Fibroblast of the conjunctiva (primary cell): ENCODE measurements at regions not wholly inside any gene's neighbourhood (a gene's known extent, or its start where the extent isn't known, plus 50 kb on each side); places are given as distances from the start of the nearest gene placed in this dataset.

Experiments
- DNase-seq: peaks from one replicate; pipeline ENCODE4 v3.0.0-alpha.2; 2010; ENCODE audit warnings: low read depth

- DNase-seq = no peak
Measured at GRCh38 chr2:12286347-12286746, 430.4 kb upstream of the TRIB2 start.

DNA sequence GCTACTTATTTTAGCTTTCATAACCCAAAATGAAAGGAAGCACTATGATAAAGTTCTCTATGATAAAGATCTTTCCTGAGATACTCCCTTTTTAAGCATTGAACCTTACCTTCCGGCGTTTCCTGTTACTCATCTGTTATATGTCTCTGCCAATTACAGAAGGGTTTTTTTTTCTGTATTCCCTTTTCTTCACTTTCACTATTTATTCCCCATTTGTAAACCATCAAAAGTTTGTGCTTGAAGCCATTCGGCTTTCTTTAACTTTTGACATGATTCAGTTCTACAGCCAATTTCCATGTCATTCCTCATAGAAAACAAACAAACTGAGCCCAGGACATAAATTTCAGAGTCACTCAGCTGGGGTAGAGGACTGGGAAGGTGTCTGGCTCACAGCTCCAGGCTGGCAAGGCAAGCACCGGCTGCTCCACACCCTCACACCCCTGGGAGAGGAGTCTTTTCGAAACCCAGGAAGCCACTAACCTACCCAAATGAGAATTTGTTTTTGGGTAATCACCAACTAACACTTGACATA is 429.4 kb upstream of the TRIB2 start:
- DNase-seq = no peak

- DNase-seq = no peak
Measured at GRCh38 chr2:12288048-12288447, 428.7 kb upstream of the TRIB2 start.

- DNase-seq = no peak
Measured at GRCh38 chr2:12289120-12289802, 427.5 kb upstream of the TRIB2 start.

DNA sequence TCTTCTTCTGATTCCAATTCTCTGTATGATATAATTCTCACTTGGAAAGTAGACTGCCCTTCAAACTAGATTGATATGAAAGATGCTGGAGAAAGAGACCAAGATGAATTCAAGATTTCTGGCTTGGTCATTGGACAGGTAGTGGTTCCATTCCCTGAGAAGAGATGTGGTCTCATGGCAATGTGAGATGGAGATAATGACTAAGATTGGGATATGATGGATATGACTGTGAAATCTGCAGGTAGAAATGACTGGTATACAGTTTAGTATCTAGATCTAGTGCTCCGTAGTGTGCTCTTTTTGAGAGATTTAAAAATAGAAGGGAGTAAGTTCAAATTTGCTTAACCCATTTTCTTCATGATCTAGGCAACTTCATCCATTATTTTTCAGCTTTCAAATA is 425.4 kb upstream of the TRIB2 start:
- no peak for DNase-seq

- no peak for DNase-seq
Measured at GRCh38 chr2:12293874-12294273, 422.9 kb upstream of the TRIB2 start.

DNA sequence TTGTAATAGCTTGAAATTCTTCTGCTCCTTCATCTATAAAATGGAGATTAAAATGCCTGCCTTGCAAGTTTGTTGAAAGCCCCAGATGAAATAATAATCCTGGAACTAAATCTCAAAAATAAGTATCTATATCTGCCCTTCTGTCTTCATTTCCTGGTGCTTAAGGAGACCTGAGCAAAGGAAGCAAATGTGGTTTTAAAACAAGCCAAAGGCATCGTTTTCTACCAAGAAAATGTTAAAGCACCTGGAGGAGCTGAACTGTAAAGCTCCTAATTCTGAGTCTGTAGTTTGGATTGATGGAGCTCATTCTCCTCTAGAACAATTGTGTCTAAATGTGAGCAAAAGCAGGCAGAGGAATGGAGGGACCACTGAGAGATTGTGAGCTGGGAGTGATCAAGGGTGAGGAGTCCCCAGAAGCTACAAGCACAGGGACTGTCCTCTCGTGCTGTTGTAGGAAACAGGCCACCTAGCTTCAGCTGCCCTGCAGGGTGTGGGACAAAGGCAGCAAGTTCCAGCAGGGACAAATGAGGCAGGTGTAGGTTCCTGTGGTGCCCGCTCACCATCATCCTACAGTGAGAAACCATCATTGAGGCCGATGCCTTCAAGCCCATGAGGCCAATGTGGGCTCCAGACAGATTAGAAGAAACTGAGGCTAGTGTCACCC is 420.7 kb upstream of the TRIB2 start:
- no peak for DNase-seq

- DNase-seq = no peak
Measured at GRCh38 chr2:12296915-12297314, 419.8 kb upstream of the TRIB2 start.

- DNase-seq = no peak
Measured at GRCh38 chr2:12298352-12298751, 418.4 kb upstream of the TRIB2 start.

DNA sequence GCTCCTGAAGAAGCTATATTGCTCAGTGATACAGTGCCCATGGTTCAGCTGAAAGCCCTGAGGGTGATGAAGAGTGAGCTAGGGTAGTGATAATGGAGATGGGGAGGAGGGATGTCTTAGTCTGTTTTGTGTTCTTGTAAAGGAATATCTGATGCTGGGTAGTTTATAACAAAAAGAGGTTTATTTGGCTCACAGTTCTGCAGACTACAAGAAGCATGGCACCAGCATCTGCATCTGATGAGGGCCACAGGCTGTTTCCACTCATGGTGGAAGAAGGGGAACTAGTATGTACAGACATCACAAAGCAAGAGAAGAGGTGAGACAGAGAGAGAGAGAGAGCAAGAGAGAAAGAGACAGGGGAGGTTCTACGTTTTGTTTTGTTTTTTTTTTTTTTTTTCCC is 417.3 kb upstream of the TRIB2 start:
- DNase-seq = no peak

DNA sequence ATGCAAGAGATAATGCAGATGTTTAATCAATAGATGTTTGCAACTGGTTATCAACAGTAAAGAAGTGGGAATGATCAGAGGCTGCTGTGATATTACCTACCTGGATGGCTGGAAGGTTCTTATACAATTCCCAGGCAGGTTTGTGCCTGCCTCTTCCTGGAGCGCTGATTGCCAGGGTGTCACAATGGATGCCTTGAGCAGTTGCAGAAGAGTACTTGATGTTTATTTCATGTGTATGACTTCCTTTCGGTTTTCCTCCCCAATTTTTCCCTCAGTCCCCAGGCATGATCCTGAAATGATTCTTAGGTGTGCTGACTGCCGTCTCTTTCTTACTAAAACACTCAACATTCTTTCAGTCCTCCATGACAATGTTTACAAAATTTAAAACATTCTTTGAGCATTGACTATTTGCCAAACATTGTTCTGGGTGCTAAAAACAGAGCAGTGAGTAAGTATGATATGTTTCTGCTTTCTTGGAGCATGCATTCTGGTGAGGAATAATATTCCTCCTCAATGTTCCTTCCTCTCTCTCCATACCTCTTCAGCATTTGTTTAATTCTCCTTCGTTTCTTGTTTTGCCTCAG is 416.6 kb upstream of the TRIB2 start:
- no peak for DNase-seq

- no peak for DNase-seq
Measured at GRCh38 chr2:12300927-12301326, 415.8 kb upstream of the TRIB2 start.

GRCh38 chr2:12302140-12302539 is 414.6 kb upstream of the TRIB2 start:
- no peak for DNase-seq

DNA sequence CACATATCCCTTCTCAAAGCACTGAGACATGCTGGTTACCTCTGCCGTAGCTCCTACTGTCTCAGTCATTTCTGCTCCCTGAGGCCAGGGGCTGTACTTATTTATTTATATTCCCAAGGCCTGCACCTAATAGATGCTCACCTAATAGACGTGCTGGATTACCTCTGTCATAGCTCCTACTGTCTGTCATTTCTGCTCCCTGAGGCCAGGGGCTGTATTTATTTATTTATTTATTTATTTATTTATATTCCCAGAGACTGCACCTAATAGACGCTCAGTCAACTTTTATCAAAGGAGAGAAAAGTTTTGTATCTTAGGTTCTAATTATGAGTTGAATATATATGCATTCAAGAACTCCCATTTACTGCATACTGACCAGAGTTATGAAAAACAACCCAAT is 414.0 kb upstream of the TRIB2 start:
- no peak for DNase-seq

GRCh38 chr2:12303181-12304030 is 413.3 kb upstream of the TRIB2 start:
- peak; percentile 89 for DNase-seq

DNA sequence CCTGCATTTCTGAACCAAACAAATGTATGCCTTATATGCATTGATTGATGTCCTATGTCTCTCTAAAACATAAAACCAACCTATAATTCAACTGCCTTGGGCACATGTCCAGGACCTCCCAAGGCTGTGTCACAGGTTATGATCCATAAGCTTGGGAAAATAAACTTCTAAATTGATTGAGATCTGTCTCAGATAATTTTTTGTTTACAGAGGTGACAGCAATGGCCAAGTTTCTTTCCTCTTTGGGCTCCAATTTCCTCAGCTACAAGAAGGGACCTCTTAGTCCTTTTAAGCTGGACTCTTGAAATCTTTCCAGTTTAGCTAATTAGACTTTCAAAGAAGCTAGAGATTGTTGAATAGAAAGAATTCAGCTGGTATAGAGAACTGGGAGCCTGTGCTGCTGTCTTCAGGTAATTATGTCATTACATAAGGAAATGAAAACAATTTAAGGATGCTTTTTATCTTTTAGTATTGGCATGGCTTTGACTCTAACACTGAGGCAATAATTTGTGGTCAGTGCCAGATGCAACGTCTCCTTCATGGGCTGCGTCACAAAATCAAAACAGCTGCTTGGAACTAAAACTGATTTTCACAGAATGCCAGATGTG is 412.1 kb upstream of the TRIB2 start:
- peak; percentile 47 for DNase-seq

DNA sequence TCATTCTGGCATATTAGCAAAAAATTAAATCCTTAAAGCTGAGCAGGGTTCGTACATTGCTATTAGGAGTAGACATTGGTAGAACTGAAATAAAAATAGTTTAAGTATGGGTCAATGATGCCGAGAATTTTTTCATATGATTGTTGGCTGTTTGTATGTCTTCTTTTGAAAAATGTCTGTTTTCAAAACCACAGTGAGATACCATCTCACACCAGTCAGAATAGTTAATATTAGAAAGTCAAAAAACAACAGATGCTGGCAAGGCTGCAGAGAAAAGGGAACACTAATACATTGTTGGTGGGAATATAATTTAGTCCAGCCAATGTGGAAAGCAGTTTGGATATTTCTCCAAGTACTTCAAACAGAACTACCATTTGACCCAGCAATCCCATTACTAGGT is 410.8 kb upstream of the TRIB2 start:
- DNase-seq = no peak

- DNase-seq = no peak
Measured at GRCh38 chr2:12310399-12310798, 406.3 kb upstream of the TRIB2 start.

DNA sequence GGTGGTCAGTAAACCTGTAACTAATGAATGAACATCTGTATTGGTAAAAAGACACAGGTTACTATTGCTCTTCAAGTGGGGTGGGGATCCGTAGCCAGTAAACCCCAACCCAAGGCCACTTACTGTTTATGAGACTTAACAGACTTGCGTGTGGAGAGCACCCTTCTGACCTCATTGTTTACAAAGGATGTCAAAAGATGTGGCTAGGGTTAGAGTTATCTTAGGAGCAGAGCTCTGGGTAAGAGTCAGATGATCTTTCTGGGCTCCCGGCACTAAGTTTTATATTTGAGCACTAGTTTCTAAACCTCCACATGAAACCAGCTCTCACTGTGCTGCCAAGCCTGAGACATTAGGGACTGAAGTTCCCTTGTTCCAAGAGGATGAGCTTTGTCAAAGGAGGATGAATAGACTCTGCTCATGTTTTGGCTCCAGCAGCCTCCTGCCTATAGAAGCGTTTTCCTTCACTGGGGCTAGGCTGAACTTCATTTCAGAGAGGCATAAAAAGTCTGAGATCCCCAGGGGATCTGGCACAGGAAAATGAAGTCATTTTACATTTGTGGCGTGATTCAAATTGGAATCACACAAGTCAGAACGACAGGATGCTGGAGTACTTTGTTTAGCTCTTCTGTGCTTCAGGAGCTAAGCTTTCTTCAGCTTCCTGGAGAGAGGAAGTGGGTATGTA is 403.1 kb upstream of the TRIB2 start:
- DNase-seq = no peak

GRCh38 chr2:12314127-12314760 is 402.5 kb upstream of the TRIB2 start:
- no peak for DNase-seq

DNA sequence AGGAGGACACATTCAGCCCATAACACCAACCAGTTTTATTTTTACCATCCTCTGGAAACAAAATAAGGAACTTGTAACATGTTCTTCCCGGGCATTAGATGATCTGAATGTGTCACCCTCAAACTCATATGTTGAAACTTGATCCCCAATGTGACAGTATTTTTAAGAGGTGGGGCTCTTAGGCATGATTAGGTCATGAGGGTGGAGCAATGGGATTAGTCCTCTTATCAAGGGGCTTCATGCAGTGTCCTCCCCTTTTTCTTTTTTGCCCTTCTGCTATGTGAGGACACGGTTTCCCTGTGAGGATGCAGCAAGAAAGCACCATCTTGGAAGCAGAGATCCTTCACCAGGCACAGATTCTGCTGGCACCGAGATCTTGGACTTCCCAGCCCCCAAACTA is 401.5 kb upstream of the TRIB2 start:
- no peak for DNase-seq
